HepG2 (cell line): ENCODE measurements at regions not wholly inside any gene's neighbourhood (a gene's known extent, or its start where the extent isn't known, plus 50 kb on each side); places are given as distances from the start of the nearest gene placed in this dataset.

Source experiments
- ATAC-seq: fragments of 200-7000 bp; cut with Tn5 transposase; 3 replicates; pipeline ENCODE4 v1.9.1; 2020; ENCODE audit warnings: mild to moderate bottlenecking, moderate library complexity
- BruUV-seq: library from RNA; stranded (reverse); fragments of 400-500 nt; replicated peaks from 2 replicates; lab custom pipeline; 2021; lab: Mats Ljungman, UMichigan
- CTCF ChIA-PET: fragments of 300-600 bp; formaldehyde crosslinking; extraction: SDS; loops from one replicate; lab custom pipeline; 2021; ENCODE audit warnings: low total read pairs, inconsistent platforms, low intra/inter-chr PET ratio; lab: Yijun Ruan, JAX
- POLR2A ChIA-PET: fragments of 350-600 bp; sonication (Branson Sonifier 250); formaldehyde crosslinking; loops from one replicate; lab custom pipeline; 2020; ENCODE audit warnings: antibody characterized with exemption, inconsistent platforms; lab: Yijun Ruan, JAX
- DNase-seq: peaks from one replicate; pipeline ENCODE4 v3.0.0-alpha.2; 2015; ENCODE audit warnings: low spot score
- FAIRE-seq: peaks from 3 replicates; lab custom pipeline; 2011; peaks lifted over from hg19 to GRCh38; lab: Jason Lieb, UNC
- H2AFZ ChIP-seq: one replicate; pipeline ENCODE4 v1.6.1; 2011; ENCODE audit warnings: low read length, inconsistent platforms
- H3K27ac ChIP-seq: fragments of 300-600 bp; 3 replicates; pipeline ENCODE4 v1.8.0; 2011; ENCODE audit warnings: mixed run types, mild to moderate bottlenecking, mixed read lengths, low read length, inconsistent platforms; ENCODE audit not compliant: insufficient read depth; ENCODE audit errors: extremely low read length
- H3K27me3 ChIP-seq, 2 experiments: fragments of 200-600 bp in 1 of 2; 2 replicates in 1 of 2; 3 replicates in 1 of 2; pipeline versions ENCODE4 v1.6.0 to v1.8.0; 2011; ENCODE audit warnings: low read length in 2 of 2, mild to moderate bottlenecking in 2 of 2, moderate library complexity in 2 of 2, inconsistent platforms in 1 of 2; ENCODE audit not compliant: insufficient read depth in 2 of 2, control insufficient read depth in 1 of 2
- H3K36me3 ChIP-seq, 2 experiments: fragments of 200-600 bp in 1 of 2; replicated peaks in 1 of 2; 2 replicates in 1 of 2; 3 replicates in 1 of 2; pipeline versions ENCODE4 v1.5.1 to v1.8.0; 2011; ENCODE audit warnings: low read length in 2 of 2, inconsistent platforms in 1 of 2; ENCODE audit not compliant: insufficient read depth in 2 of 2, control insufficient read depth in 1 of 2
- H3K4me1 ChIP-seq: 2 replicates; pipeline ENCODE4 v1.5.1; 2012; ENCODE audit warnings: low read length, inconsistent platforms; ENCODE audit not compliant: insufficient read depth
- H3K4me2 ChIP-seq: 2 replicates; pipeline ENCODE4 v1.6.0; 2011; ENCODE audit warnings: low read depth, low read length, inconsistent platforms
- H3K4me3 ChIP-seq, 3 experiments: fragments of 200-600 bp in 1 of 3; sonication (generic), shearing (Covaris generic) in 1 of 3; replicated peaks in 1 of 3; 2 replicates each; pipeline ENCODE4 v1.5.1; 2011 to 2016; ENCODE audit warnings: low read length in 3 of 3, inconsistent platforms in 2 of 3, low read depth in 2 of 3, mild to moderate bottlenecking in 2 of 3, control low read depth in 1 of 3, mixed read lengths in 1 of 3; ENCODE audit not compliant: insufficient read depth in 1 of 3
- H3K79me2 ChIP-seq: one replicate; pipeline ENCODE4 v1.6.1; 2011; ENCODE audit warnings: low read length, inconsistent platforms; ENCODE audit not compliant: insufficient read depth
- H3K9ac ChIP-seq: 2 replicates; pipeline ENCODE4 v1.6.0; 2011; ENCODE audit warnings: mild to moderate bottlenecking, low read depth, low read length, inconsistent platforms; ENCODE audit not compliant: insufficient read depth
- H3K9me3 ChIP-seq: 2 replicates; pipeline ENCODE4 v1.5.1; 2012; ENCODE audit warnings: mild to moderate bottlenecking, low read length
- H4K20me1 ChIP-seq: 2 replicates; pipeline ENCODE4 v1.6.0; 2011; ENCODE audit warnings: inconsistent platforms, mild to moderate bottlenecking, low read length, moderate library complexity; ENCODE audit not compliant: insufficient read depth
- MAFF ChIP-seq: IDR thresholded peaks from 2 replicates; pipeline ENCODE4 v1.6.1; 2011; ENCODE audit warnings: low read depth, low read length, improper control_type of control experiment
- MAFK ChIP-seq, 2 experiments: IDR thresholded peaks in 1 of 2; conservative IDR thresholded peaks in 1 of 2; 2 replicates each; pipeline ENCODE4 v1.6.1; 2011; ENCODE audit warnings: improper control_type of control experiment in 2 of 2, low read length in 2 of 2
- RAD51 ChIP-seq: fragments of 450-650 bp; IDR thresholded peaks from 2 replicates; pipeline ENCODE4 v1.6.1; 2016; ENCODE audit warnings: borderline replicate concordance
- ZFX ChIP-seq: sonication (generic); formaldehyde crosslinking; IDR thresholded peaks from 2 replicates; pipeline ENCODE4 v1.4.0; 2020; ENCODE audit warnings: mild to moderate bottlenecking, low read depth, missing genetic modification reagents, moderate library complexity
- ZNF121 ChIP-seq: sonication (generic); formaldehyde crosslinking; IDR thresholded peaks from 2 replicates; pipeline ENCODE4 v1.5.0; 2020; ENCODE audit warnings: mild to moderate bottlenecking, missing genetic modification reagents
- ZNF354B ChIP-seq: sonication (generic); formaldehyde crosslinking; IDR thresholded peaks from 2 replicates; pipeline ENCODE4 v1.8.0; 2022; ENCODE audit warnings: mild to moderate bottlenecking, missing genetic modification reagents
- ZNF552 ChIP-seq: sonication (generic); formaldehyde crosslinking; IDR thresholded peaks from 2 replicates; pipeline ENCODE4 v1.9.0; 2022; ENCODE audit warnings: missing genetic modification reagents, mild to moderate bottlenecking, borderline replicate concordance
- WGBS: methylation state at CpG from one replicate; pipeline ENCODE4 v1.1.6; 2017; ENCODE audit warnings: low lambda C conversion rate; 5-methylcytosine and 5-hydroxymethylcytosine counted together
- in situ Hi-C: cut with HindIII; loops from 2 replicates; pipeline ENCODE4 v1.10.0; 2017; ENCODE audit warnings: low pct_unique_long_range_greater_than_20kb; ENCODE audit not compliant: extremely low pct_ligation_motif_present
- intact Hi-C: fragments of 100-400 bp; cut with micrococcal nuclease; formaldehyde crosslinking; loops from one replicate; pipeline ENCODE4 v1.10.0; 2022; ENCODE audit not compliant: unreplicated experiment
- TF ChIP-seq, protein P1 (sequence below), 2 experiments: sonication (generic) in 1 of 2; formaldehyde crosslinking in 1 of 2; IDR thresholded peaks; 2 replicates each; pipeline versions ENCODE4 v1.5.1 to v1.6.1; 2011 to 2020; ENCODE audit warnings: borderline replicate concordance in 1 of 2, low read depth in 1 of 2, low read length in 1 of 2, mild to moderate bottlenecking in 1 of 2, missing genetic modification reagents in 1 of 2, moderate library complexity in 1 of 2

DNA sequence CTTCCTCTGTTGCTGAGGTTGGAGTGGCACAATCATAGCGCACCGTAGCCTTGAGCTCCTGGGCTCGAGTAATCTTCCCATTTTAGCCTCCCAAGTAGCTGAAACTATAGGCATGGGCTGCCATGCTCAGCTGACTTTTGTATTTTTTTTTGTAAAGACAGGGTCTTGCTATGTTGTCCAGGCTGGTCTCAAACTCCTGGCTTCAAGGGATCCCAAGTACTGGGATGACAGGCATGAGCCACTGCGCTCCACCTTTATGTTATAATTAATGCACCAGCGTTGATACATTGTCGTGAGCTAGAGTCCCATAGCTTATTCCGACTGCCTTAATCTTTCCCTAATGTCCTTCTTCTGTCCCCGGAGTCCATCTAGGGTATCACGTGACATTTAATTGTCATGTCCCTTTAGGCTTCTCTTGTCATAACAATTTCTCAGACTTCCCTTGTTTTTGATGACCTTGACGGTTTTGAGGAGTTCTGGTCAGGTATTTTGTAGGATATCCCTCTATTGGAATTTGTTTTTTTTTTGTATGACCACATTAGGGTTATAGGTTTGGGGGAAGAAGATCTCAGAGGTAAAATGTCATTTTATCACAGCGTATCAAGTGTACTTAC, 63.9 kb downstream of the CEBPB start:
- ATAC-seq (no peak), DNase-seq (no peak), FAIRE-seq (no peak)
- Histone ChIP-seq H3K4me3 (no peak overlapping the region), H3K27me3 (peaks cover 9 to 47% of the 10 kb centered on the region in 2 experiments; a peak in 4 of 5 replicates), H3K36me3 (no peaks in the 10 kb centered on the region), H3K9me3 (no peaks in the 10 kb centered on the region), H2AFZ (no peak overlapping the region), H3K9ac (no peak overlapping the region), H4K20me1 (no peaks in the 10 kb centered on the region), H3K79me2 (no peaks in the 10 kb centered on the region), H3K4me2 (no peak overlapping the region), H3K4me1 (peaks cover 41% of the 10 kb centered on the region), H3K27ac (no peak overlapping the region)
- in situ Hi-C loops = no loop called here
- BruUV-seq = no TSS peak
- TF ChIP-seq, protein P1, sequence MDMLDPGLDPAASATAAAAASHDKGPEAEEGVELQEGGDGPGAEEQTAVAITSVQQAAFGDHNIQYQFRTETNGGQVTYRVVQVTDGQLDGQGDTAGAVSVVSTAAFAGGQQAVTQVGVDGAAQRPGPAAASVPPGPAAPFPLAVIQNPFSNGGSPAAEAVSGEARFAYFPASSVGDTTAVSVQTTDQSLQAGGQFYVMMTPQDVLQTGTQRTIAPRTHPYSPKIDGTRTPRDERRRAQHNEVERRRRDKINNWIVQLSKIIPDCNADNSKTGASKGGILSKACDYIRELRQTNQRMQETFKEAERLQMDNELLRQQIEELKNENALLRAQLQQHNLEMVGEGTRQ (IDR thresholded peaks at IDR 0.05; ENCODE audit: low read depth, low read length) = peak; percentile 83
- TF ChIP-seq, protein P1 (CRISPR knock-in tag; IDR thresholded peaks at IDR 0.05; ENCODE audit: borderline replicate concordance) = no peak
- TF ChIP-seq RAD51 (peak; percentile 96), MAFF (peak; percentile 47; the same call in 1 of the 2 replicates), ZNF354B (CRISPR knock-in tag) (no peak), ZNF121 (CRISPR knock-in tag) (peak; percentile 78), ZFX (CRISPR knock-in tag) (no peak), ZNF552 (no peak), MAFK (conservative IDR thresholded peaks at IDR 0.05 in 1 of 2, IDR thresholded peaks at IDR 0.05 in 1 of 2; ENCODE audit: low read length in 2 of 2) (peak; percentile 62 to 64)
- CTCF ChIA-PET = no interaction called here
- POLR2A ChIA-PET = no interaction called here
- intact Hi-C loops = no loop called here
- WGBS = 51% methylated on average over 11 of the region's 11 CpGs
